ENCODE measurements at regions not wholly inside any gene's neighbourhood (a gene's known extent, or its start where the extent isn't known, plus 50 kb on each side); places are given as distances from the start of the nearest gene placed in this dataset.
"Not testable (repeated sequence)": the region's sequence is repeated elsewhere in the genome, so short reads cannot be mapped to it uniquely, and the experiment has no call there.

- no peak overlapping the region for H3K9ac ChIP-seq (ENCODE audit: control insufficient read depth, extremely low read depth, insufficient read depth, low read length)
- peaks cover 3% of the 10 kb centered on the region for H3K9me1 ChIP-seq (ENCODE audit: control insufficient read depth, extremely low read depth, insufficient read depth, low read length)
- FAIRE-seq: no peak
- dilution Hi-C loops (cut with MboI; ENCODE audit: extremely low pct_ligation_motif_present, low sequenced_read_pairs): no loop called here
- H3K9me3 ChIP-seq (ENCODE audit: control insufficient read depth, low read depth, low read length): no peaks in the 10 kb centered on the region
- no peak for TF ChIP-seq EZH2 (IDR thresholded peaks at IDR 0.05; ENCODE audit: low read length)
- TF ChIP-seq, protein P1, sequence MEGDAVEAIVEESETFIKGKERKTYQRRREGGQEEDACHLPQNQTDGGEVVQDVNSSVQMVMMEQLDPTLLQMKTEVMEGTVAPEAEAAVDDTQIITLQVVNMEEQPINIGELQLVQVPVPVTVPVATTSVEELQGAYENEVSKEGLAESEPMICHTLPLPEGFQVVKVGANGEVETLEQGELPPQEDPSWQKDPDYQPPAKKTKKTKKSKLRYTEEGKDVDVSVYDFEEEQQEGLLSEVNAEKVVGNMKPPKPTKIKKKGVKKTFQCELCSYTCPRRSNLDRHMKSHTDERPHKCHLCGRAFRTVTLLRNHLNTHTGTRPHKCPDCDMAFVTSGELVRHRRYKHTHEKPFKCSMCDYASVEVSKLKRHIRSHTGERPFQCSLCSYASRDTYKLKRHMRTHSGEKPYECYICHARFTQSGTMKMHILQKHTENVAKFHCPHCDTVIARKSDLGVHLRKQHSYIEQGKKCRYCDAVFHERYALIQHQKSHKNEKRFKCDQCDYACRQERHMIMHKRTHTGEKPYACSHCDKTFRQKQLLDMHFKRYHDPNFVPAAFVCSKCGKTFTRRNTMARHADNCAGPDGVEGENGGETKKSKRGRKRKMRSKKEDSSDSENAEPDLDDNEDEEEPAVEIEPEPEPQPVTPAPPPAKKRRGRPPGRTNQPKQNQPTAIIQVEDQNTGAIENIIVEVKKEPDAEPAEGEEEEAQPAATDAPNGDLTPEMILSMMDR (optimal IDR thresholded peaks at IDR 0.05 in 1 of 3, IDR thresholded peaks at IDR 0.05 in 1 of 3, conservative IDR thresholded peaks at IDR 0.05 in 1 of 3; ENCODE audit: extremely low read depth in 1 of 3, insufficient read depth in 2 of 3, low read length in 3 of 3): no peak
- no peak overlapping the region for H3K4me2 ChIP-seq (ENCODE audit: control insufficient read depth, extremely low read depth, insufficient read depth, low read depth, low read length)
- H3K79me2 ChIP-seq (ENCODE audit: control insufficient read depth, insufficient read depth, low read length): no peaks in the 10 kb centered on the region
- H3K36me3 ChIP-seq (ENCODE audit: control insufficient read depth in 2 of 2, extremely low read depth in 1 of 2, insufficient read depth in 2 of 2, low read length in 2 of 2): no peaks in the 10 kb centered on the region
- no peak overlapping the region for H3K4me3 ChIP-seq (ENCODE audit: control insufficient read depth in 2 of 3, extremely low read depth in 1 of 3, insufficient read depth in 2 of 3, low read depth in 1 of 3, low read length in 3 of 3)
- no peak overlapping the region for H3K27ac ChIP-seq (ENCODE audit: control insufficient read depth, insufficient read depth, low read length)
- H2AFZ ChIP-seq (ENCODE audit: control insufficient read depth, low read length): no peak overlapping the region
- no peak for DNase-seq (ENCODE audit: low read depth, low spot score)
- H3K4me1 ChIP-seq (ENCODE audit: control insufficient read depth, extremely low read depth, insufficient read depth, low read length): no peaks in the 10 kb centered on the region
- no peaks in the 10 kb centered on the region for H4K20me1 ChIP-seq (ENCODE audit: control insufficient read depth, extremely low read depth, insufficient read depth, low read length)
- peaks cover 7% of the 10 kb centered on the region for H3K27me3 ChIP-seq (ENCODE audit: control insufficient read depth, extremely low read depth, insufficient read depth, low read length)
These were observed 174.5 kb upstream of the TAB2 start for GRCh38 chr6:149142924-149143429.

GRCh38 chr6:149145800-149146199, 171.7 kb upstream of the TAB2 start:
- H3K36me3 ChIP-seq (ENCODE audit: control insufficient read depth in 2 of 2, extremely low read depth in 1 of 2, insufficient read depth in 2 of 2, low read length in 2 of 2); DNase-seq (ENCODE audit: low read depth, low spot score); H3K79me2 ChIP-seq (ENCODE audit: control insufficient read depth, insufficient read depth, low read length); H3K9ac ChIP-seq (ENCODE audit: control insufficient read depth, extremely low read depth, insufficient read depth, low read length); H3K9me1 ChIP-seq (ENCODE audit: control insufficient read depth, extremely low read depth, insufficient read depth, low read length); H2AFZ ChIP-seq (ENCODE audit: control insufficient read depth, low read length); FAIRE-seq; dilution Hi-C loops (cut with MboI; ENCODE audit: extremely low pct_ligation_motif_present, low sequenced_read_pairs); H3K27ac ChIP-seq (ENCODE audit: control insufficient read depth, insufficient read depth, low read length); H4K20me1 ChIP-seq (ENCODE audit: control insufficient read depth, extremely low read depth, insufficient read depth, low read length); H3K4me2 ChIP-seq (ENCODE audit: control insufficient read depth, extremely low read depth, insufficient read depth, low read depth, low read length); H3K4me1 ChIP-seq (ENCODE audit: control insufficient read depth, extremely low read depth, insufficient read depth, low read length); H3K9me3 ChIP-seq (ENCODE audit: control insufficient read depth, low read depth, low read length); H3K4me3 ChIP-seq (ENCODE audit: control insufficient read depth in 2 of 3, extremely low read depth in 1 of 3, insufficient read depth in 2 of 3, low read depth in 1 of 3, low read length in 3 of 3): not testable (repeated sequence)
- peaks cover 14% of the 10 kb centered on the region for H3K27me3 ChIP-seq (ENCODE audit: control insufficient read depth, extremely low read depth, insufficient read depth, low read length)

GRCh38 chr6:149147195-149147594, 170.3 kb upstream of the TAB2 start:
- Histone ChIP-seq H3K9ac (ENCODE audit: control insufficient read depth, extremely low read depth, insufficient read depth, low read length) (no peak overlapping the region), H4K20me1 (ENCODE audit: control insufficient read depth, extremely low read depth, insufficient read depth, low read length) (no peaks in the 10 kb centered on the region), H3K4me2 (ENCODE audit: control insufficient read depth, extremely low read depth, insufficient read depth, low read depth, low read length) (no peak overlapping the region), H3K27ac (ENCODE audit: control insufficient read depth, insufficient read depth, low read length) (no peak overlapping the region), H2AFZ (ENCODE audit: control insufficient read depth, low read length) (no peak overlapping the region), H3K36me3 (ENCODE audit: control insufficient read depth in 2 of 2, extremely low read depth in 1 of 2, insufficient read depth in 2 of 2, low read length in 2 of 2) (no peaks in the 10 kb centered on the region), H3K9me1 (ENCODE audit: control insufficient read depth, extremely low read depth, insufficient read depth, low read length) (no peaks in the 10 kb centered on the region), H3K79me2 (ENCODE audit: control insufficient read depth, insufficient read depth, low read length) (no peaks in the 10 kb centered on the region), H3K27me3 (ENCODE audit: control insufficient read depth, extremely low read depth, insufficient read depth, low read length) (peaks cover 17% of the 10 kb centered on the region), H3K9me3 (ENCODE audit: control insufficient read depth, low read depth, low read length) (no peaks in the 10 kb centered on the region), H3K4me3 (ENCODE audit: control insufficient read depth in 2 of 3, extremely low read depth in 1 of 3, insufficient read depth in 2 of 3, low read depth in 1 of 3, low read length in 3 of 3) (no peak overlapping the region), H3K4me1 (ENCODE audit: control insufficient read depth, extremely low read depth, insufficient read depth, low read length) (no peaks in the 10 kb centered on the region)
- dilution Hi-C loops (cut with MboI; ENCODE audit: extremely low pct_ligation_motif_present, low sequenced_read_pairs): no loop called here
- TF ChIP-seq EZH2 (IDR thresholded peaks at IDR 0.05; ENCODE audit: low read length): no peak
- TF ChIP-seq, protein P1 (optimal IDR thresholded peaks at IDR 0.05 in 1 of 3, IDR thresholded peaks at IDR 0.05 in 1 of 3, conservative IDR thresholded peaks at IDR 0.05 in 1 of 3; ENCODE audit: extremely low read depth in 1 of 3, insufficient read depth in 2 of 3, low read length in 3 of 3): no peak
- DNase-seq (ENCODE audit: low read depth, low spot score) (no peak), FAIRE-seq (no peak)

Data from keratinocyte (primary cell).